ENCODE measurements at regions not wholly inside any gene's neighbourhood (a gene's known extent, or its start where the extent isn't known, plus 50 kb on each side); places are given as distances from the start of the nearest gene placed in this dataset.
"Not testable (repeated sequence)": the region's sequence is repeated elsewhere in the genome, so short reads cannot be mapped to it uniquely, and the experiment has no call there.

- DNase-seq, result peak; percentile 53
These were observed 88.1 kb upstream of the RET start for GRCh38 chr10:42988517-42989395.

- no peak for DNase-seq
These were observed 87.4 kb upstream of the RET start for GRCh38 chr10:42989481-42989921.

- no peak for DNase-seq
These were observed 86.7 kb upstream of the RET start for GRCh38 chr10:42990016-42990720.

GRCh38 chr10:42990721-42991441, 86.0 kb upstream of the RET start:
- no peak for DNase-seq

GRCh38 chr10:42991442-42992098, 85.3 kb upstream of the RET start:
- no peak for DNase-seq

- no peak for DNase-seq
These were observed 84.5 kb upstream of the RET start for GRCh38 chr10:42992156-42992956.

- DNase-seq, result no peak
These were observed 83.9 kb upstream of the RET start for GRCh38 chr10:42992957-42993390.

- not testable (repeated sequence) for DNase-seq
These were observed 82.0 kb upstream of the RET start for GRCh38 chr10:42994909-42995308.

GRCh38 chr10:42995537-42995936, 81.3 kb upstream of the RET start:
- DNase-seq, result no peak

GRCh38 chr10:42996588-42996987, 80.3 kb upstream of the RET start:
- DNase-seq, result no peak

- DNase-seq, result no peak
These were observed 79.6 kb upstream of the RET start for GRCh38 chr10:42997151-42997848.

GRCh38 chr10:42997849-42998165, 79.1 kb upstream of the RET start:
- DNase-seq, result no peak

- no peak for DNase-seq
These were observed 78.1 kb upstream of the RET start for GRCh38 chr10:42998481-42999384.

- no peak for DNase-seq
These were observed 77.4 kb upstream of the RET start for GRCh38 chr10:42999385-43000020.

GRCh38 chr10:43000021-43000411, 76.9 kb upstream of the RET start:
- DNase-seq, result no peak

GRCh38 chr10:43000651-43001426, 76.0 kb upstream of the RET start:
- no peak for DNase-seq

- DNase-seq, result no peak
These were observed 75.5 kb upstream of the RET start for GRCh38 chr10:43001427-43001795.

GRCh38 chr10:43002596-43002995, 74.3 kb upstream of the RET start:
- DNase-seq, result no peak

- DNase-seq, result no peak
These were observed 70.4 kb upstream of the RET start for GRCh38 chr10:43006490-43006889.
